HepG2 (cell line): ENCODE measurements at regions not wholly inside any gene's neighbourhood (a gene's known extent, or its start where the extent isn't known, plus 50 kb on each side); places are given as distances from the start of the nearest gene placed in this dataset.

Experiments used
- ATAC-seq: fragments of 200-7000 bp; cut with Tn5 transposase; 3 replicates; pipeline ENCODE4 v1.9.1; 2020; ENCODE audit warnings: mild to moderate bottlenecking, moderate library complexity
- BruUV-seq: library from RNA; stranded (reverse); fragments of 400-500 nt; replicated peaks from 2 replicates; lab custom pipeline; 2021; lab: Mats Ljungman, UMichigan
- CTCF ChIA-PET: fragments of 300-600 bp; formaldehyde crosslinking; extraction: SDS; loops from one replicate; lab custom pipeline; 2021; ENCODE audit warnings: low total read pairs, inconsistent platforms, low intra/inter-chr PET ratio; lab: Yijun Ruan, JAX
- POLR2A ChIA-PET: fragments of 350-600 bp; sonication (Branson Sonifier 250); formaldehyde crosslinking; loops from one replicate; lab custom pipeline; 2020; ENCODE audit warnings: antibody characterized with exemption, inconsistent platforms; lab: Yijun Ruan, JAX
- DNase-seq: peaks from one replicate; pipeline ENCODE4 v3.0.0-alpha.2; 2015; ENCODE audit warnings: low spot score
- FAIRE-seq: peaks from 3 replicates; lab custom pipeline; 2011; peaks lifted over from hg19 to GRCh38; lab: Jason Lieb, UNC
- H2AFZ ChIP-seq: one replicate; pipeline ENCODE4 v1.6.1; 2011; ENCODE audit warnings: low read length, inconsistent platforms
- H3K27ac ChIP-seq: fragments of 300-600 bp; 3 replicates; pipeline ENCODE4 v1.8.0; 2011; ENCODE audit warnings: mixed run types, mild to moderate bottlenecking, mixed read lengths, low read length, inconsistent platforms; ENCODE audit not compliant: insufficient read depth; ENCODE audit errors: extremely low read length
- H3K27me3 ChIP-seq, 2 experiments: fragments of 200-600 bp in 1 of 2; 2 replicates in 1 of 2; 3 replicates in 1 of 2; pipeline versions ENCODE4 v1.6.0 to v1.8.0; 2011; ENCODE audit warnings: low read length in 2 of 2, mild to moderate bottlenecking in 2 of 2, moderate library complexity in 2 of 2, inconsistent platforms in 1 of 2; ENCODE audit not compliant: insufficient read depth in 2 of 2, control insufficient read depth in 1 of 2
- H3K36me3 ChIP-seq, 2 experiments: fragments of 200-600 bp in 1 of 2; replicated peaks in 1 of 2; 2 replicates in 1 of 2; 3 replicates in 1 of 2; pipeline versions ENCODE4 v1.5.1 to v1.8.0; 2011; ENCODE audit warnings: low read length in 2 of 2, inconsistent platforms in 1 of 2; ENCODE audit not compliant: insufficient read depth in 2 of 2, control insufficient read depth in 1 of 2
- H3K4me1 ChIP-seq: 2 replicates; pipeline ENCODE4 v1.5.1; 2012; ENCODE audit warnings: low read length, inconsistent platforms; ENCODE audit not compliant: insufficient read depth
- H3K4me2 ChIP-seq: 2 replicates; pipeline ENCODE4 v1.6.0; 2011; ENCODE audit warnings: low read depth, low read length, inconsistent platforms
- H3K4me3 ChIP-seq, 3 experiments: fragments of 200-600 bp in 1 of 3; sonication (generic), shearing (Covaris generic) in 1 of 3; replicated peaks in 1 of 3; 2 replicates each; pipeline ENCODE4 v1.5.1; 2011 to 2016; ENCODE audit warnings: low read length in 3 of 3, inconsistent platforms in 2 of 3, low read depth in 2 of 3, mild to moderate bottlenecking in 2 of 3, control low read depth in 1 of 3, mixed read lengths in 1 of 3; ENCODE audit not compliant: insufficient read depth in 1 of 3
- H3K79me2 ChIP-seq: one replicate; pipeline ENCODE4 v1.6.1; 2011; ENCODE audit warnings: low read length, inconsistent platforms; ENCODE audit not compliant: insufficient read depth
- H3K9ac ChIP-seq: 2 replicates; pipeline ENCODE4 v1.6.0; 2011; ENCODE audit warnings: mild to moderate bottlenecking, low read depth, low read length, inconsistent platforms; ENCODE audit not compliant: insufficient read depth
- H3K9me3 ChIP-seq: 2 replicates; pipeline ENCODE4 v1.5.1; 2012; ENCODE audit warnings: mild to moderate bottlenecking, low read length
- H4K20me1 ChIP-seq: 2 replicates; pipeline ENCODE4 v1.6.0; 2011; ENCODE audit warnings: inconsistent platforms, mild to moderate bottlenecking, low read length, moderate library complexity; ENCODE audit not compliant: insufficient read depth
- JUND ChIP-seq: sonication (generic); formaldehyde crosslinking; IDR thresholded peaks from 2 replicates; pipeline ENCODE4 v1.8.0; 2022; ENCODE audit warnings: mild to moderate bottlenecking, missing genetic modification reagents
- TBL1XR1 ChIP-seq: fragments of 150-350 bp; IDR thresholded peaks from 2 replicates; pipeline ENCODE4 v1.6.1; 2014; ENCODE audit warnings: borderline replicate concordance, low read length; ENCODE audit not compliant: partially characterized antibody
- U2AF1 ChIP-seq: fragments of 200-400 bp; formaldehyde crosslinking; optimal IDR thresholded peaks from 2 replicates; pipeline ENCODE3; 2017; ENCODE audit warnings: mild to moderate bottlenecking, low read depth, low read length
- ZNF138 ChIP-seq: sonication (generic); formaldehyde crosslinking; IDR thresholded peaks from 2 replicates; pipeline ENCODE4 v1.5.0; 2020; ENCODE audit warnings: mild to moderate bottlenecking, low read depth, missing genetic modification reagents
- ZNF335 ChIP-seq: sonication (generic); formaldehyde crosslinking; IDR thresholded peaks from 2 replicates; pipeline ENCODE4 v1.4.0; 2020; ENCODE audit warnings: missing genetic modification reagents
- WGBS: methylation state at CpG from one replicate; pipeline ENCODE4 v1.1.6; 2017; ENCODE audit warnings: low lambda C conversion rate; 5-methylcytosine and 5-hydroxymethylcytosine counted together
- in situ Hi-C: cut with HindIII; loops from 2 replicates; pipeline ENCODE4 v1.10.0; 2017; ENCODE audit warnings: low pct_unique_long_range_greater_than_20kb; ENCODE audit not compliant: extremely low pct_ligation_motif_present
- intact Hi-C: fragments of 100-400 bp; cut with micrococcal nuclease; formaldehyde crosslinking; loops from one replicate; pipeline ENCODE4 v1.10.0; 2022; ENCODE audit not compliant: unreplicated experiment
- TF ChIP-seq, protein P1 (sequence below): sonication (generic); formaldehyde crosslinking; conservative IDR thresholded peaks from 2 replicates; pipeline ENCODE4 v1.8.0; 2022; ENCODE audit warnings: mild to moderate bottlenecking, moderate library complexity, missing genetic modification reagents
- TF ChIP-seq, protein P2 (sequence below): sonication (generic); formaldehyde crosslinking; IDR thresholded peaks from 2 replicates; pipeline ENCODE4 v1.5.0; 2020; ENCODE audit warnings: missing genetic modification reagents

DNA sequence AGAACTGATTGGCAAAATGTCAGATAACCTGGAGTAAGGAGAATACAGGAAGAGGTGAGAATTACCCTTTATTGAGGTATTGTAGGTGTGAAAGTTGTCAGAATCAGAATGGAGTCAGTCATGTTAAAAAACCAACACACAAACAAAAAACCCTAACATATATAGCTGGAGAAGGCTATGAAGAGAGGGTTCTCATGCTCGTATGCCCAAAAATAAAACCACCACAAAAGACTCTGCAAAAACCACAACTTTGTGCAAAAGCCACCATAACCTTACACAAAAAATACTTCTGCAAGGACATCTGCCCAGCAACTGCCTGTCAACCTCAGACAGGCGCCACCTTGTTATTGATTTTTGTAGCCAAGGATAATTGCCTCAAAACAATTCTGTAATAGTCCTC, 136.0 kb downstream of the CD47 start:
- H3K4me1 ChIP-seq: no peaks in the 10 kb centered on the region
- CTCF ChIA-PET: no interaction called here
- no peak overlapping the region for H3K9ac ChIP-seq
- TF ChIP-seq ZNF138 (CRISPR knock-in tag): no peak
- TF ChIP-seq, protein P1, sequence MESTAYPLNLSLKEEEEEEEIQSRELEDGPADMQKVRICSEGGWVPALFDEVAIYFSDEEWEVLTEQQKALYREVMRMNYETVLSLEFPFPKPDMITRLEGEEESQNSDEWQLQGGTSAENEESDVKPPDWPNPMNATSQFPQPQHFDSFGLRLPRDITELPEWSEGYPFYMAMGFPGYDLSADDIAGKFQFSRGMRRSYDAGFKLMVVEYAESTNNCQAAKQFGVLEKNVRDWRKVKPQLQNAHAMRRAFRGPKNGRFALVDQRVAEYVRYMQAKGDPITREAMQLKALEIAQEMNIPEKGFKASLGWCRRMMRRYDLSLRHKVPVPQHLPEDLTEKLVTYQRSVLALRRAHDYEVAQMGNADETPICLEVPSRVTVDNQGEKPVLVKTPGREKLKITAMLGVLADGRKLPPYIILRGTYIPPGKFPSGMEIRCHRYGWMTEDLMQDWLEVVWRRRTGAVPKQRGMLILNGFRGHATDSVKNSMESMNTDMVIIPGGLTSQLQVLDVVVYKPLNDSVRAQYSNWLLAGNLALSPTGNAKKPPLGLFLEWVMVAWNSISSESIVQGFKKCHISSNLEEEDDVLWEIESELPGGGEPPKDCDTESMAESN (CRISPR knock-in tag): no peak
- no peak for TF ChIP-seq U2AF1
- no peak for TF ChIP-seq ZNF335 (CRISPR knock-in tag)
- TF ChIP-seq TBL1XR1: no peak
- no peak for TF ChIP-seq JUND (CRISPR knock-in tag)
- TF ChIP-seq, protein P2, sequence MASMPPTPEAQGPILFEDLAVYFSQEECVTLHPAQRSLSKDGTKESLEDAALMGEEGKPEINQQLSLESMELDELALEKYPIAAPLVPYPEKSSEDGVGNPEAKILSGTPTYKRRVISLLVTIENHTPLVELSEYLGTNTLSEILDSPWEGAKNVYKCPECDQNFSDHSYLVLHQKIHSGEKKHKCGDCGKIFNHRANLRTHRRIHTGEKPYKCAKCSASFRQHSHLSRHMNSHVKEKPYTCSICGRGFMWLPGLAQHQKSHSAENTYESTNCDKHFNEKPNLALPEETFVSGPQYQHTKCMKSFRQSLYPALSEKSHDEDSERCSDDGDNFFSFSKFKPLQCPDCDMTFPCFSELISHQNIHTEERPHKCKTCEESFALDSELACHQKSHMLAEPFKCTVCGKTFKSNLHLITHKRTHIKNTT (CRISPR knock-in tag): no peak
- TF ChIP-seq, all 625 proteins: peak for 0
- Histone ChIP-seq H4K20me1 (no peaks in the 10 kb centered on the region), H3K4me2 (no peak overlapping the region), H3K36me3 (no peaks in the 10 kb centered on the region), H3K27me3 (peaks cover 2 to 4% of the 10 kb centered on the region in 2 experiments; a peak in 3 of 5 replicates), H3K9me3 (no peaks in the 10 kb centered on the region), H3K4me3 (no peak overlapping the region), H3K27ac (no peak overlapping the region), H3K79me2 (no peaks in the 10 kb centered on the region), H2AFZ (no peak overlapping the region)
- no peak for FAIRE-seq
- WGBS: 0% methylated on average over 2 of the region's 2 CpGs
- no peak for DNase-seq
- BruUV-seq: no TSS peak
- ATAC-seq: no peak
- in situ Hi-C loops: no loop called here
- POLR2A ChIA-PET: no interaction called here
- intact Hi-C loops: no loop called here
